HepG2 (cell line): ENCODE measurements at regions not wholly inside any gene's neighbourhood (a gene's known extent, or its start where the extent isn't known, plus 50 kb on each side); places are given as distances from the start of the nearest gene placed in this dataset.

ENCODE experiments used
- CTCF ChIP-seq: sonication (generic); formaldehyde crosslinking; IDR thresholded peaks from 2 replicates; pipeline ENCODE4 v1.5.0; 2020; ENCODE audit warnings: mild to moderate bottlenecking, missing genetic modification reagents, moderate library complexity
- EZH2 ChIP-seq: conservative IDR thresholded peaks from 2 replicates; pipeline ENCODE4 v1.6.1; 2012; ENCODE audit warnings: mild to moderate bottlenecking, low read depth, low read length, moderate library complexity
- GABPB1 ChIP-seq: IDR thresholded peaks from 2 replicates; pipeline ENCODE4 v1.6.1; 2016; ENCODE audit warnings: mild to moderate bottlenecking, missing genetic modification reagents, moderate library complexity, missing compliant biosample characterization
- IKZF1 ChIP-seq: fragments of 450-650 bp; IDR thresholded peaks from 2 replicates; pipeline ENCODE4 v1.7.1; 2016
- KDM1A ChIP-seq: IDR thresholded peaks from 2 replicates; pipeline ENCODE4 v1.6.1; 2016; ENCODE audit warnings: missing compliant biosample characterization
- LCORL ChIP-seq, 2 experiments: fragments of 450-650 bp in 1 of 2; sonication (generic) in 1 of 2; formaldehyde crosslinking in 1 of 2; IDR thresholded peaks; 2 replicates each; pipeline versions ENCODE4 v1.5.0 to v1.6.1; 2017 to 2020; ENCODE audit warnings: antibody characterized with exemption in 1 of 2, missing genetic modification reagents in 1 of 2
- NR2C2 ChIP-seq: sonication (generic); formaldehyde crosslinking; IDR thresholded peaks from 2 replicates; pipeline ENCODE4 v1.4.0; 2020; ENCODE audit warnings: missing genetic modification reagents, mild to moderate bottlenecking, moderate library complexity, borderline replicate concordance
- POLR2A ChIP-seq, 2 experiments: IDR thresholded peaks; 2 replicates each; pipeline ENCODE4 v1.6.1; 2011; ENCODE audit warnings: low read depth in 2 of 2, low read length in 2 of 2, mild to moderate bottlenecking in 1 of 2, moderate library complexity in 1 of 2; ENCODE audit not compliant: insufficient read depth in 1 of 2
- RFXANK ChIP-seq: IDR thresholded peaks from 2 replicates; pipeline ENCODE4 v1.6.1; 2016
- SMAD1 ChIP-seq: sonication (generic); formaldehyde crosslinking; IDR thresholded peaks from 2 replicates; pipeline ENCODE4 v1.4.0; 2020; ENCODE audit warnings: missing genetic modification reagents, low read depth, mild to moderate bottlenecking, borderline replicate concordance
- SMC3 ChIP-seq: IDR thresholded peaks from 2 replicates; pipeline ENCODE4 v1.6.1; 2011; ENCODE audit warnings: low read length, improper control_type of control experiment
- ZBTB1 ChIP-seq: sonication (generic); formaldehyde crosslinking; IDR thresholded peaks from 2 replicates; pipeline ENCODE4 v1.4.0; 2020; ENCODE audit warnings: missing genetic modification reagents, borderline replicate concordance

GRCh38 chr11:8809939-8810539 is 101.0 kb upstream of the AKIP1 start:
- TF ChIP-seq GABPB1 (CRISPR knock-in tag) (no peak), CTCF (no peak), LCORL (IDR thresholded peaks at IDR 0.05) (no peak), LCORL (CRISPR knock-in tag; IDR thresholded peaks at IDR 0.05) (no peak; the same call in 1 of the 2 replicates), ZBTB1 (CRISPR knock-in tag) (no peak), NR2C2 (CRISPR knock-in tag) (no peak), POLR2A (IDR thresholded peaks at IDR 0.05; ENCODE audit: insufficient read depth in 1 of 2, low read depth in 2 of 2, low read length in 2 of 2) (no peak), SMC3 (no peak), SMAD1 (CRISPR knock-in tag) (no peak), KDM1A (CRISPR knock-in tag) (no peak), RFXANK (CRISPR knock-in tag) (no peak), EZH2 (no peak), IKZF1 (no peak)
